GM12872 (cell line): ENCODE measurements at regions not wholly inside any gene's neighbourhood (a gene's known extent, or its start where the extent isn't known, plus 50 kb on each side); places are given as distances from the start of the nearest gene placed in this dataset.

Experiments used
- TF ChIP-seq, protein P1 (sequence below): IDR thresholded peaks from 3 replicates; pipeline ENCODE4 v1.5.1; 2011; ENCODE audit warnings: low read depth, mild to moderate bottlenecking, low read length, moderate library complexity; ENCODE audit not compliant: insufficient read depth

DNA sequence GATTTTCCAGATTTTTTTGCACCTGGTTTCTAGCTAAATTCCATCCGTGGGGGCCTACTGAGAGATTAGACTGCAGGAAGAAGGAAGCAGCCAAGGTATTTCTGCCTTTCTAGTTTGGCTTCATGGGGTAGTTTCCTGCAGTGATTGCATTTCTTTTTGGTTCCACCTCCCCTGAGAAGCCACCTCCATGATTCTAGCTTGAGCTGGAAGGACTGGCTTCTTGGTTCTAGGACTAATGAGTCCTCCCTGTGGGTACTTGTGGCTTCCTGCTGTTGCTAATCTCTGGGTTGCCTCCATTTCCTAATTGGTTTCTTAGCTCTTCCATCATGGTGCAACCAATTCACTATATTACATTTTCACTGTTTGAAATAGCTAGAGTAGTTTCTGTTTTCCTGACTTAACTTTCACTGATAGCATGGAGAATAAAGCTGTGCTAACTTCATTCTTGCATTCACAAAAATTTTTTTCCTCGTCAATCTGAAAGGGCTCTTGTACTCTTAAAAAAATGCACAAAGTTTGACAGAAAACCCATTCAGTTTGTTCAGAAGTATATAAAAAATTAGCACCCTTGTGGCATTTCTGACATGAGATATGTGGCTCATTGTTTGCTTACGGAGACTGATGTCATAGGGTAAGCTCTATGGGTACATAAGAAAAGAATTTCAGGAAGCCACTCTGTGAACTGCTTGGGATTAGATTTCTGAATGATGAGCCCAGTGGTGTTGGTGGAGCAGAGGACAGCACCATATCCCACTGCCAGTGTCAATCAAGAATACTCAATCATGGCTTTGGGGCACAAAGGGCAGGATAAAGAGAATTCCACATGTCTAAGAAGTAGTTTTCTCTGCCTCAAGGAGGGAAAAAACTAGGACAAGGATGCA lies 242.8 kb upstream of the RBMS1 start:
- TF ChIP-seq, protein P1, sequence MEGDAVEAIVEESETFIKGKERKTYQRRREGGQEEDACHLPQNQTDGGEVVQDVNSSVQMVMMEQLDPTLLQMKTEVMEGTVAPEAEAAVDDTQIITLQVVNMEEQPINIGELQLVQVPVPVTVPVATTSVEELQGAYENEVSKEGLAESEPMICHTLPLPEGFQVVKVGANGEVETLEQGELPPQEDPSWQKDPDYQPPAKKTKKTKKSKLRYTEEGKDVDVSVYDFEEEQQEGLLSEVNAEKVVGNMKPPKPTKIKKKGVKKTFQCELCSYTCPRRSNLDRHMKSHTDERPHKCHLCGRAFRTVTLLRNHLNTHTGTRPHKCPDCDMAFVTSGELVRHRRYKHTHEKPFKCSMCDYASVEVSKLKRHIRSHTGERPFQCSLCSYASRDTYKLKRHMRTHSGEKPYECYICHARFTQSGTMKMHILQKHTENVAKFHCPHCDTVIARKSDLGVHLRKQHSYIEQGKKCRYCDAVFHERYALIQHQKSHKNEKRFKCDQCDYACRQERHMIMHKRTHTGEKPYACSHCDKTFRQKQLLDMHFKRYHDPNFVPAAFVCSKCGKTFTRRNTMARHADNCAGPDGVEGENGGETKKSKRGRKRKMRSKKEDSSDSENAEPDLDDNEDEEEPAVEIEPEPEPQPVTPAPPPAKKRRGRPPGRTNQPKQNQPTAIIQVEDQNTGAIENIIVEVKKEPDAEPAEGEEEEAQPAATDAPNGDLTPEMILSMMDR, result no peak

GRCh38 chr2:160737247-160737646 lies 243.6 kb upstream of the RBMS1 start:
- TF ChIP-seq, protein P1, result no peak

DNA sequence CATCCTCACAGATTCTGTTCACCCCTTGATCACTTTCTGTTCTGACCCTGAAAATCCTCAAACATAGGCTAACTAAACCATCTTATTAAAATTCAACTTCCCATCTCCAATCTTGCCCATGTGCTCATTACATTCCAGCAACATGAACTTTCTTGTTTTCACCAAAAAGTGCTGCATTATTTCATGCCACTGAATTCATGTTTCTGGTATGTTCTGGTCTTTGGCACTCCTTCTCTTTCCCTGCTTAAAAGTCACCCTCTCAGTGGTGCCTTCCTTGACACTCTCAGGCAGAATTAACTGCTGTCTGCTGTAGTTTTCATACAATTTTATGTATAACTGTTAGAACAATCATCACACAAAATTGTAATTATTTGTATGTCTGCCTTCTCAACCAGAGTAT lies 247.7 kb upstream of the RBMS1 start:
- TF ChIP-seq, protein P1, result no peak

DNA sequence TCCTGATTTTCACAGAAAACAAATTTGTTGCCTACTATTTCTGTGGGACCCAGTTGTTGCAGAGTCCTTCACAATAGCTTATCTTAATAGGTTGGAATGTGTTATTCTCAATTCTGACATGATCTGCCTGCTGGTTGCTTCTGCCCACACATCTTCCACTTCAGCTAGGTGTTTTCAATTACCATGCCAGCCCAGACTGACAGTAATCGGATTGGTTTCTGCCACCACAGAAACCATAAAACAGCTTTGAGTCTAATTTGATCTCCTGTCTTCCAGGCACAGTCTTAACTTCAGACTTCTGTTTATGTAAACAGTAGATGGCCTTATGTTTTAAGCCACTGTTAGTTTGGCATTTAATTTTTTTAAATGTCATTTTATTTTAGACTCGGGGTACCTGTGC lies 248.2 kb upstream of the RBMS1 start:
- TF ChIP-seq, protein P1, result no peak

DNA sequence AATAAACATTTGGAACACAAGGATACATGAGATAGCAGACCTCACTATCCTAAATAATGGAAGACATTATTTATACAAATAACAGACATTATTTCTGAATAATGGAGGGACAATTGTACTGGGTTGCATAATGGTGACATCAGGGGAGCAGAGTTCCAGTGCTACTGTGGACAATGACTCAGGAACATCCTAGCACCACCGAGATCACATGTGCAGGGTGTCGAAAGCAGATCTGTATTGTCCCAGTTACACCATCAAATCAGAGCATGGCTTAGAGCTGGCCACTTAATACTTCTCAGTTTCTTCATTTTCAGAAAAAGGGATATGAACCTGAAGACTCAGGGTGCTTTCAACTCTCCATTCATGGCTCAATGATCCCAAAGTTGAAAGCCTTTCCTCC lies 249.1 kb upstream of the RBMS1 start:
- TF ChIP-seq, protein P1, result no peak

- TF ChIP-seq, protein P1, result no peak
Observed at GRCh38 chr2:160747501-160748170, 254.0 kb upstream of the RBMS1 start.

GRCh38 chr2:160751021-160751420 lies 257.4 kb upstream of the RBMS1 start:
- TF ChIP-seq, protein P1, result no peak
